ENCODE measurements at regions not wholly inside any gene's neighbourhood (a gene's known extent, or its start where the extent isn't known, plus 50 kb on each side); places are given as distances from the start of the nearest gene placed in this dataset.
"Not testable (repeated sequence)": the region's sequence is repeated elsewhere in the genome, so short reads cannot be mapped to it uniquely, and the experiment has no call there.

- H3K36me3 ChIP-seq (replicated peaks): no peaks in the 10 kb centered on the region
- no peak overlapping the region for H3K4me3 ChIP-seq
- in situ Hi-C loops (cut with MboI; ENCODE audit: low sequenced_read_pairs): no loop called here
- peaks cover 3% of the 10 kb centered on the region for H3K4me1 ChIP-seq
- no peak for DNase-seq (ENCODE audit: low spot score in 2 of 2)
- H3K9me3 ChIP-seq: no peaks in the 10 kb centered on the region
- no peaks in the 10 kb centered on the region for H3K27me3 ChIP-seq (ENCODE audit: low read depth)
Measured at GRCh38 chr6:11486959-11487358, 50.6 kb upstream of the TMEM170B start.

DNA sequence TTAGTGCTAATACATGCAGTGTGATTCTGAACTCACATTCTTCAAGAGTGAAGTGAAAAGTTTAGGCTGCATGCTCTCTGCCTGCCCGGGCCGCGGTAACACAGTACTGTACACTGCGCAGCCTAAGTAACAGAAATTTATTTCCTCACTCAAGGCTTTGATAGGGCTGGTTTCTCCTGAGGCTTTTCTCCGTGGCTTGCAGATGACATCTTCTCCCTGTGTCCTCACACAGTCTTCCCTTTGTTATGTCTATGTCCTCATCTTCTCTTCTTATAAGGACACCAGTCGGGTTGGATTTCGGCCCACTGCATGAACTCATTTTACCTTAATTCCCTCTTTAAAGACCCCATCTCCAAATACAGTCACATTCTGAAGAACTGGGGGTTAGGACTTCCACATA, 51.1 kb upstream of the TMEM170B start:
- DNase-seq (ENCODE audit: low spot score in 2 of 2): no peak
- Histone ChIP-seq H3K4me3 (no peak overlapping the region), H3K27me3 (ENCODE audit: low read depth) (no peaks in the 10 kb centered on the region), H3K4me1 (peaks cover 3% of the 10 kb centered on the region), H3K36me3 (replicated peaks) (no peaks in the 10 kb centered on the region), H3K9me3 (no peaks in the 10 kb centered on the region)
- in situ Hi-C loops (cut with MboI; ENCODE audit: low sequenced_read_pairs): no loop called here

- Histone ChIP-seq H3K4me3 (no peak overlapping the region), H3K9me3 (no peaks in the 10 kb centered on the region), H3K36me3 (replicated peaks) (no peaks in the 10 kb centered on the region), H3K27me3 (ENCODE audit: low read depth) (no peaks in the 10 kb centered on the region), H3K4me1 (peaks cover 3% of the 10 kb centered on the region)
- DNase-seq (ENCODE audit: low spot score in 2 of 2): no peak
- in situ Hi-C loops (cut with MboI; ENCODE audit: low sequenced_read_pairs): no loop called here
Measured at GRCh38 chr6:11486051-11486450, 51.5 kb upstream of the TMEM170B start.

DNA sequence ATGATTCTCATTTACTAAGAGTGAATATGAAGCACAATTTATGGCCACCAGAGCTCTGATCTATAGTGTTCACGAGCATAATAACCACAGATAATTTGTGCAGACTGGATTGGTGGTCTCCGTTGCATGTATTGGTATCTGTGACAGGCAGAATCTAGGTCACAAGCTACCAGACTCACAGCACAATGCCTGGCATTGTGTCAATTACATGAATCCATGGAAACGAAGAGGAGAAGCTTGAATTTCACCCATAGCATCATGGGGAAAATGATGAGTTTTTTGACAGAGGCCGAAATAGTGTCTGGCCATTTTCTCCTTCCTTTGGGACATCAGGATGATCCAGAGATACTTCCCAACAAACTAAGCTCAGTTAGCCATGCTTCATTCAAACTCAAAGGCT, 52.3 kb upstream of the TMEM170B start:
- no peak for DNase-seq (ENCODE audit: low spot score in 2 of 2)
- in situ Hi-C loops (cut with MboI; ENCODE audit: low sequenced_read_pairs): no loop called here
- Histone ChIP-seq H3K27me3 (ENCODE audit: low read depth) (no peaks in the 10 kb centered on the region), H3K4me1 (peaks cover 3% of the 10 kb centered on the region), H3K36me3 (replicated peaks) (no peaks in the 10 kb centered on the region), H3K9me3 (no peaks in the 10 kb centered on the region), H3K4me3 (no peak overlapping the region)

DNA sequence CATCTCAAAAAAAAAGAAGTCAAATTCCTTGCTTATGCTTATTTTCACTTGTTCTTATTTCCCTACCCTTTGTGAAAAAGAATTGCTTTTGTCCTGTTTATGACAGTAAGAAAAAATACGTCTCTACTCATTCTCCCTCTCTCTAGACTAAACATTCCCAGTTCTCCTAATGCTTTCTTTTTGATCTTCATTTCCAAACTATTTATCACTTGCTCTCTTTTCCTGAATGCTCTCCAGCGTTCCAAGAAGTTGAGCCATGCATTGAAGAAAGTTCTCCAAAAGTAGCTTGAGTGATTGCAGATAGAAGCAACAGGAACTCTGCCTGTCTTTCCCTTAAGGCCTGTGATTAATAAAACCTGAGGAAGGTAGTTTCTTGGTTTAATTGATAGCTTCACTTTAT, 53.1 kb upstream of the TMEM170B start:
- H3K4me3 ChIP-seq: no peak overlapping the region
- peaks cover 3% of the 10 kb centered on the region for H3K4me1 ChIP-seq
- DNase-seq (ENCODE audit: low spot score in 2 of 2): no peak
- no peaks in the 10 kb centered on the region for H3K27me3 ChIP-seq (ENCODE audit: low read depth)
- no peaks in the 10 kb centered on the region for H3K36me3 ChIP-seq (replicated peaks)
- no peaks in the 10 kb centered on the region for H3K9me3 ChIP-seq
- in situ Hi-C loops (cut with MboI; ENCODE audit: low sequenced_read_pairs): no loop called here

DNA sequence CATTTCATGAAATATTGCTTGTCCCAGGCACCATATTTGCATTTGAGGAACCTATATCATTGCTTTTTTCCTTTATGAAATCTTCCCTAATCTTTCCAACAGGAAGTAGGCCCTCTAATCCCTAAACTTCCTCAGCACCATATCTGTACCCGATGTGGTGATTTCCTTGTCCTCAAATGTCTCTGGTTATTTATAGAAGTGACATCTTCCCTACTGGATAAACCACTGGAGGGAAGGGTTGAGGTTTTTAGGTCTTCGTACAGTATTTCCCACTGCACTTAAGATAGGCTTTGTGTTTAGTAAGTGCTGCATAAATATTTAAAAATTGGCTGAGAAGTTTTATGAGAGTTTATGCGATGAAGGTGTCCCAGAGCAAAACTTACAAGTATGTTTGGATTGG, 54.9 kb upstream of the TMEM170B start:
- no peaks in the 10 kb centered on the region for H3K27me3 ChIP-seq (ENCODE audit: low read depth)

GRCh38 chr6:11480541-11480940, 57.0 kb upstream of the TMEM170B start:
- in situ Hi-C loops (cut with MboI; ENCODE audit: low sequenced_read_pairs): no loop called here
- peaks cover 3% of the 10 kb centered on the region for H3K4me1 ChIP-seq

More for the DNA sequence above, 54.9 kb upstream of the TMEM170B start:
- no peak overlapping the region for H3K4me3 ChIP-seq
- H3K4me1 ChIP-seq: peaks cover 3% of the 10 kb centered on the region
- in situ Hi-C loops (cut with MboI; ENCODE audit: low sequenced_read_pairs): no loop called here
- no peak for DNase-seq (ENCODE audit: low spot score in 2 of 2)
- H3K9me3 ChIP-seq: no peaks in the 10 kb centered on the region
- H3K36me3 ChIP-seq (replicated peaks): no peaks in the 10 kb centered on the region

DNA sequence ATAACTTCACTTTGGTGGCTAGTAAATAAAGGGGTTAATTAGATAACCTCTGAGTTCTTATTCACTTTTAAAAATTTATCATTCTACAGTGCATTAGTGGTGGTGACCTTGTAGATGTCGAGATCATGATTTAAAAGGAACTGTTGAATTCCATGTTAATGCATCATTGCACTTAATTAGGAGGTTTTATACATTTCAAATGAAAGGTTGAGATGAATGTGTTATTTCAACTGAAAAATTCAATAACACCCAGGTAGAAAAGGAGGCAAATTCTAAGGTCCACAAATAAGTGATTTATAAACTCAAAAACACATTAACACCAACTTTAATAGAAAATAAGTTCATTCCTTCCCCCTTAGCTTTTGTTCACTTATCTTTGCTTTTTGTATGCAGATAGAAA, 58.3 kb upstream of the TMEM170B start:
- in situ Hi-C loops (cut with MboI; ENCODE audit: low sequenced_read_pairs): no loop called here
- Histone ChIP-seq H3K36me3 (replicated peaks) (no peaks in the 10 kb centered on the region), H3K4me1 (peaks cover 3% of the 10 kb centered on the region), H3K9me3 (no peaks in the 10 kb centered on the region), H3K4me3 (no peak overlapping the region), H3K27me3 (ENCODE audit: low read depth) (no peaks in the 10 kb centered on the region)
- DNase-seq (ENCODE audit: low spot score in 2 of 2): no peak

More at GRCh38 chr6:11480541-11480940, 57.0 kb upstream of the TMEM170B start:
- no peaks in the 10 kb centered on the region for H3K27me3 ChIP-seq (ENCODE audit: low read depth)
- H3K4me3 ChIP-seq: no peak overlapping the region
- no peak for DNase-seq (ENCODE audit: low spot score in 2 of 2)
- H3K36me3 ChIP-seq (replicated peaks): no peaks in the 10 kb centered on the region
- no peaks in the 10 kb centered on the region for H3K9me3 ChIP-seq

GRCh38 chr6:11478586-11478985, 59.0 kb upstream of the TMEM170B start:
- Histone ChIP-seq H3K4me1 (peaks cover 3% of the 10 kb centered on the region), H3K9me3 (no peaks in the 10 kb centered on the region), H3K27me3 (ENCODE audit: low read depth) (no peaks in the 10 kb centered on the region), H3K36me3 (replicated peaks) (no peaks in the 10 kb centered on the region), H3K4me3 (no peak overlapping the region)
- no peak for DNase-seq (ENCODE audit: low spot score in 2 of 2)
- in situ Hi-C loops (cut with MboI; ENCODE audit: low sequenced_read_pairs): no loop called here

DNA sequence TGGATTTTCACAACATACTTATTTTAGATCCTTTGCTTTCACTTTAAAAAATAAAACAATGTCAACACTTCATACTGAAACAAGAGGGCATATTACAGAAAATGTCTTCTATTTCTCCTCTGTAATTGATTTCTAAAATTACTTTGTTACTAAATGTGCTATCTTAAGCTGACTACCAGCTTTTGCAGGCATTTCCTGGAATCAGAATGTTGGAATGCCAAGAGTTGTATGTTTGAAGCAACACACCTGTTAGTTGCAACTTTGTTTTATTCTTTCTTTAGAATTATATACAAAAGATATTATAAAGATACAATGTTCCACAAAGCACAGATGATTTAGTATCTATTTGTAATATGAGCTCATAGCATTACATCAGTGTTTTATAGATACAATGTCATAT, 62.5 kb upstream of the TMEM170B start:
- in situ Hi-C loops (cut with MboI; ENCODE audit: low sequenced_read_pairs): no loop called here

GRCh38 chr6:11473008-11473740, 64.4 kb upstream of the TMEM170B start:
- DNase-seq (ENCODE audit: low spot score in 2 of 2): no peak
- in situ Hi-C loops (cut with MboI; ENCODE audit: low sequenced_read_pairs): no loop called here
- no peaks in the 10 kb centered on the region; the same call in 1 of the 2 replicates for H3K4me1 ChIP-seq
- no peaks in the 10 kb centered on the region for H3K36me3 ChIP-seq (replicated peaks)
- H3K9me3 ChIP-seq: no peaks in the 10 kb centered on the region
- H3K27me3 ChIP-seq (ENCODE audit: low read depth): no peaks in the 10 kb centered on the region
- H3K4me3 ChIP-seq: no peak overlapping the region

More for the DNA sequence above, 62.5 kb upstream of the TMEM170B start:
- Histone ChIP-seq H3K27me3 (ENCODE audit: low read depth) (no peaks in the 10 kb centered on the region), H3K4me1 (no peaks in the 10 kb centered on the region; the same call in 1 of the 2 replicates), H3K36me3 (replicated peaks) (no peaks in the 10 kb centered on the region), H3K9me3 (no peaks in the 10 kb centered on the region), H3K4me3 (no peak overlapping the region)
- DNase-seq (ENCODE audit: low spot score in 2 of 2): no peak

GRCh38 chr6:11471261-11471660, 66.3 kb upstream of the TMEM170B start:
- no peaks in the 10 kb centered on the region for H3K36me3 ChIP-seq (replicated peaks)
- H3K27me3 ChIP-seq (ENCODE audit: low read depth): no peaks in the 10 kb centered on the region
- DNase-seq (ENCODE audit: low spot score in 2 of 2): no peak
- in situ Hi-C loops (cut with MboI; ENCODE audit: low sequenced_read_pairs): no loop called here
- no peaks in the 10 kb centered on the region for H3K9me3 ChIP-seq
- H3K4me1 ChIP-seq: no peaks in the 10 kb centered on the region; the same call in 1 of the 2 replicates
- no peak overlapping the region for H3K4me3 ChIP-seq

GRCh38 chr6:11469684-11470083, 67.9 kb upstream of the TMEM170B start:
- no peaks in the 10 kb centered on the region for H3K9me3 ChIP-seq
- no peaks in the 10 kb centered on the region for H3K27me3 ChIP-seq (ENCODE audit: low read depth)
- in situ Hi-C loops (cut with MboI; ENCODE audit: low sequenced_read_pairs): no loop called here
- H3K36me3 ChIP-seq (replicated peaks): no peaks in the 10 kb centered on the region
- no peak for DNase-seq (ENCODE audit: low spot score in 2 of 2)
- H3K4me3 ChIP-seq: no peak overlapping the region
- H3K4me1 ChIP-seq: no peaks in the 10 kb centered on the region

DNA sequence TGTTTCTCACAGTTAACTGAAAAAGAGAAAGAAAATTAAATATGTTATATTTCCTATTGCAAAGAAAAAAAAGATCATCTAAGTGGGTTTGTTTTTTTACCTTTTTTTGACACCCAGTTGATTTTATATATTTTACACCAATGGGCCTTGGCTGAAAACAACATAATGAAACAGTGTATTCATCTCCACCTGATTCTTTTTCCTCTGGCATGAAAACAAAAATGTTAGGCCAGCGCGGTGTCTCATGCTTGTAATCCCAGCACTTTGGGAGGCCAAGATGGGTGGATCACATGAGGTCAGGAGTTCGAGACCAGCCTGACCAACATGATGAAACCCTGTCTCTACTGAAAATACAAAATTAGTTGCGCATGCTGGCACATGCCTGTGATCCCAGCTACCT, 69.3 kb upstream of the TMEM170B start:
- DNase-seq (ENCODE audit: low spot score in 2 of 2); in situ Hi-C loops (cut with MboI; ENCODE audit: low sequenced_read_pairs); H3K4me1 ChIP-seq: not testable (repeated sequence)

DNA sequence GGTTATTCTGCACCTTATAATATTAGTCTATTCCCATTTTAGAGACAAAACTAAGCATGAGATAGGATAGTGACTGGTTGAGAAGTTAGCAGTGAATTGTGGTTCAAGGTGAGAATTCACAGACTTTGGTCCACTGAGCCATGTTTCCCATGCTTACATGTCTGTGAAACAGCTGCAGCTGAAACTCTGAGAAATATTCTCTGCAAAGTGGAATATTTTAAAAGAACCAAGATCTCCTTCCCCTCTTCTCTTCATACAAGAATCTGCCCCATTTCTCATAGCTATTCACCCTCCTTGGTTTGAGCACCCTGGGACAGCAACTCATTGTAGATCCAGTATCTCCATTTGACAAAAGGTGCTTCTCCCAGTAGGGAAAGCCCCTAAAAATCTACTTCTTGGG, 70.2 kb upstream of the TMEM170B start:
- H3K36me3 ChIP-seq (replicated peaks): no peaks in the 10 kb centered on the region
- no peak for DNase-seq (ENCODE audit: low spot score in 2 of 2)
- H3K4me3 ChIP-seq: no peak overlapping the region
- in situ Hi-C loops (cut with MboI; ENCODE audit: low sequenced_read_pairs): no loop called here
- no peaks in the 10 kb centered on the region for H3K9me3 ChIP-seq
- H3K4me1 ChIP-seq: no peaks in the 10 kb centered on the region
- H3K27me3 ChIP-seq (ENCODE audit: low read depth): no peaks in the 10 kb centered on the region

More for the DNA sequence above, 69.3 kb upstream of the TMEM170B start:
- H3K9me3 ChIP-seq; H3K36me3 ChIP-seq (replicated peaks); H3K27me3 ChIP-seq (ENCODE audit: low read depth); H3K4me3 ChIP-seq: not testable (repeated sequence)

Data from HAP-1 (cell line).